Frontal cortex (tissue), 3 donors: ENCODE measurements at regions not wholly inside any gene's neighbourhood (a gene's known extent, or its start where the extent isn't known, plus 50 kb on each side); places are given as distances from the start of the nearest gene placed in this dataset.
"Not testable (repeated sequence)": the region's sequence is repeated elsewhere in the genome, so short reads cannot be mapped to it uniquely, and the experiment has no call there.

Experiments
- DNase-seq, 2 donors: peaks; one replicate each; pipeline ENCODE4 v3.0.0; 2012; ENCODE audit warnings: low spot score in 2 of 2
- FAIRE-seq: peaks from 2 replicates; lab custom pipeline; 2012; peaks lifted over from hg19 to GRCh38; lab: Jason Lieb, UNC
- donor health status: control.
- donor health status: control.
- donor health status: control.

DNA sequence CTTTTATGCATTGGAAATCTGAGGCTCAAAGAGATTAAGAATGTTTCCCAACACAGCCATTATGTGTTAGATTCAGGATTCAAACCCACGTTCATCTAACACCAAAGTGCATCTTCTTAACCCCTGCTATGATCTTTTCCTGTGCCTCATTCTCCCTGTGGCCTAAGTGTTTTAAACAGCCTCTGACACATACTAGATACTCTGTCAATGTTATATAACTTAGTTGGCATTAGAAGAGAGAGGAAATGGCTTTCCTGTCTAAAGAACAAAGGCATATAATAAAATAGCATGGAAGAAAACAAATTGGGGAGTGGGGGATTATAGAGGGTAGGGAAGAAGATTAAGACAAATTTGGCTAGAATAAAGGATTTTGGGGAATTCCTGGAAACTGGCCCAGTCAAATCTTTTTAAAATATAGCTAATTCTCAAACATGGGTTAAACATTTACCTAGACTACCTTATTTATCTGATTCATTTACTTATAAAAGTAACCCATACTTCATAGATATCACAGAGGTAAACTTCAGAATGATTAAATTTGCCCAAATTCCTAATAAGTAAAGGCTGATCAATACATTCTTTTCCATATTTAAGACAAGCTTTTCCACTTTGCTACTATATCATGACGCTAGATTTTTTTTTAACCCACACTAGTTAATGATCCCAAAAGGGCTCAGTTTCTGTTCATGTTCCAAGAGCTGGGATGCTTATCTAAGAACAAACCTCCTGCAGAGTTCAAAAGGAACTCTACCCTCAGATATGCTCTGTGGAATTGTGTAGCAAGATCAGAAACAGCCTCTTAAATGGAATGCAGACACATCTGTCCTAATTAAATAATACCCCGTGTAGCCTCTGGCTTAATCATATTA is 122.9 kb upstream of the PTPRG start:
- DNase-seq (no peak), FAIRE-seq (no peak)

GRCh38 chr3:61439122-61439458 is 122.3 kb upstream of the PTPRG start:
- DNase-seq (no peak), FAIRE-seq (no peak)

DNA sequence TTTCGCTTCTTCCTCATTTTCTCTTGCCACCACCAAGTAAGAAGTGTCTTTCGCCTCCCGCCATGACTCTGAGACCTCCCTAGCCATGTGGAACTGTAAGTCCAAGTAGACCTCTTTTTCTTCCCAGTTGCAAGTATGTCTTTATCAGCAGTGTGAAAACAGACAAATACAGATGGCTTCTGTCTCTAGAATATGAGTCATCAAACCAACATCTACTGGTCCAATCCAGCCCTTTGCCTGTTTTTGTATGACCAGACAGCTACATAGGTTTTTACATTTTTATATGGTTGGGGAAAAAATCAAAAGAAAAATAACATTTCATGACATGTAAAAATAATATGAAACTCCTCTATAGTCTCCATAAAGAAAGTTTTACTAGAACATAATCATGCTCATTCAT is 118.7 kb upstream of the PTPRG start:
- no peak for DNase-seq
- FAIRE-seq, result no peak

DNA sequence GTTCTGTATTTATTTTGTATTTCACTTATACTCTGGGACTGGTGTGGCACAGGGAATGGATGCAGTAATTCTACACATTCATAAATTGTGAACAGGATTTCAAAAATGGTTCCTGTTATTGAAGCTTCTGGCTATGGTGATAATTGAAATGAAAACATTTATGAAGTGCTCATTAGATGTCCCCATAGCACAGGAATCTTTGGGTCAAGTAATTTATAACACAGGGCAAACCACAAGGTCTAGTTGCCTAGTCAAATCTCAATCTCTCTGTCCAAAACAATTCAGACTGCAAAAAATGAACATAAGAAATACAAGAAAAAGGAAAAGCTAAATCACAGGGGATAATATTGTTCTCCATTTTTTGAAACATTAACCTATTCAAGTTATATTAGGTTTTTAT is 117.5 kb upstream of the PTPRG start:
- DNase-seq (no peak), FAIRE-seq (no peak)

DNA sequence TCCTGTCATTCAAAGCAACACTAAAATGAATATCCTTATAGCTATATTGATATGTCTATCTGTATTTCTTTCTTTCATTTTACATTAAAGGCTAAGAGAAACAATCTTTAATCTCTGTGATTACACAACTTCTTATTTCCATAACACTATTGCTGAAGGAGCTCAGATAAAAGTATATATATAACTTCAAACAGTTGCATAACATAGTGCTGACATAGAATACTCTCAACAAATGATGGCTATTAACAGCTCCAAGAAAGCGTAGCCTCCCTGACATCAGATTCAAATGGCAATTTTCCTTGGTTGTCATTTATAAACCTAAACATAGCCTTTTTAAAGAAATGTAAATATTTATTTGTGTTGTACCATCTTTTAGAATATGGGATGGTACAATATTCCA is 116.6 kb upstream of the PTPRG start:
- FAIRE-seq (no peak), DNase-seq (no peak)

DNA sequence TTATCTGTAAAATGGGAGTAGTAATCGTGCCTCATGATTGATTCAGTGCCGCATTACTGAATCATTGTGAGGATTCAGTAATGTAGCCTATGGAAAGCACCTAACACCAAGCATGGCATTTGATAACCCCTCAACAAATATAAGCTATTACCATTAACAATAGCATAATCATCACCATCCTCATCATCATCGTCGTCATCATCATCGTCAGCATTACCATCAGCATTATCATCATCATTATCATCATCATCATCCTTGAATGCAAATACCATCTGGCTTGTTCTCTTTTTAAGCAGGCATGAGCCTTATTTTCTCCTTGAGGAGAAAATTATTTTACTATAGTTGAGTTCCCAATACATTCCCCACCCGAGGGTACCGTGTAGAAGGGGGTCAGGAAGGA is 115.4 kb upstream of the PTPRG start:
- FAIRE-seq (no peak), DNase-seq (no peak)

GRCh38 chr3:61446341-61446740 is 115.0 kb upstream of the PTPRG start:
- no peak for DNase-seq
- no peak for FAIRE-seq

DNA sequence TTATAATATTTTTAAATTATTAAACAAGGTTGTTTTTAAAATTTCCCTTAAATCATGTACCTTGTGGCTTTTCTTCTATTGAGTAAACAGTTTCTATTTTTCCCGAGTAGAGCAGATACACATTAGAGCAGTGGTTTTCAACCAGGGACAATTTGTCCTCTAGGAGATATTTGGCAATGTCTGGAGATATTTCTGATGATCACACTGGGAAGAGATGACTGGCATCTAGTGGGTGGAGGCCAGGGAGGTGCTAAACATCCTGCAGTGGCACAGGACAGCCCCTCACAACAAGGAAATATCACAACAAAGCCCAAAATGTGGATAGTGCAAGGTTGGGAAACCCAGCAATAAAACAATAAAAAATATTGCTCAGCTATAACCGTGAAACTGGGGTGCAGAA is 113.0 kb upstream of the PTPRG start:
- FAIRE-seq, result no peak
- no peak for DNase-seq

GRCh38 chr3:61449327-61450040 is 111.9 kb upstream of the PTPRG start:
- no peak for DNase-seq
- FAIRE-seq, result no peak

GRCh38 chr3:61450866-61451265 is 110.5 kb upstream of the PTPRG start:
- no peak for DNase-seq
- FAIRE-seq, result no peak

GRCh38 chr3:61451841-61452240 is 109.5 kb upstream of the PTPRG start:
- DNase-seq (no peak), FAIRE-seq (no peak)

- DNase-seq (no peak), FAIRE-seq (no peak)
These were observed 108.8 kb upstream of the PTPRG start for GRCh38 chr3:61452535-61453090.

GRCh38 chr3:61454006-61454585 is 107.3 kb upstream of the PTPRG start:
- DNase-seq (no peak), FAIRE-seq (no peak)

DNA sequence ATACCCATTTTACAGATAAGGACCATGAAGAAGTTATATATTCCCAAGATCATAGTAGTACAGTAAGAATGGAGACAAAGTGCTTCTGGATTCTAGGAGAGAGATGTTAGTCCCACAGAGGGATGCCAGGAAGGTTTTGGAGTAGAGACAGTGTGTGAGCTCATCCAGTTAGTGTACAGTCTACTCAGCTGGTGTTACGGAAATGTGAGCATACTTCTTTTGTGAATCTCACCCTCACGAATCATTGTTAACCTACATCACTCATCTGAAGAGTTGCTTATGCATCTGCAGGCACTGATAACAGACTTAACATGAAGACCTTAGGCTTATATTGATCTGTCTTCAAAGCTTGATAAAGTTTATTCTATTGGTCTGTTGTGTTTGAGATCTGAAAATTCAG is 106.6 kb upstream of the PTPRG start:
- DNase-seq (no peak), FAIRE-seq (no peak)

- FAIRE-seq (no peak), DNase-seq (no peak)
These were observed 100.7 kb upstream of the PTPRG start for GRCh38 chr3:61460636-61461035.

DNA sequence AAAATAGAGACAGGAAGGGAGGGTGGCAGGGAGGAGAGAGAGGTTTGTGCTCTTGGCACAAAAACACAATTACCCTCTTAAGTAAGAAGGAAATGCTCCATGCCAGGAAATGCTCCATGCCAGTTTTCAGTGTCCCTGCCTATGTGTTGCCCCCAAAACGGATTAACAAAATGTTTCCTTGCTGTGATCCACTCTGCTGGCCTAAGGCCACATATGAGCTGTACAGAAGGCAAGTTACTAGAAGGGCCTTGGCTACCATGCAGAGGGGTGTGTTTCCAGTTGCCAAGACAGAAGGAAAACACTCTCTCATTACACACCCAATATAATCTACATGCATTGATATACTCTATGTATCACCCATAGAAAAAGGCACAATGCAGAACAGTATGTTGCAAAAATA is 98.2 kb upstream of the PTPRG start:
- DNase-seq (no peak), FAIRE-seq (no peak)

GRCh38 chr3:61464518-61465140 is 96.7 kb upstream of the PTPRG start:
- no peak for FAIRE-seq
- no peak for DNase-seq

DNA sequence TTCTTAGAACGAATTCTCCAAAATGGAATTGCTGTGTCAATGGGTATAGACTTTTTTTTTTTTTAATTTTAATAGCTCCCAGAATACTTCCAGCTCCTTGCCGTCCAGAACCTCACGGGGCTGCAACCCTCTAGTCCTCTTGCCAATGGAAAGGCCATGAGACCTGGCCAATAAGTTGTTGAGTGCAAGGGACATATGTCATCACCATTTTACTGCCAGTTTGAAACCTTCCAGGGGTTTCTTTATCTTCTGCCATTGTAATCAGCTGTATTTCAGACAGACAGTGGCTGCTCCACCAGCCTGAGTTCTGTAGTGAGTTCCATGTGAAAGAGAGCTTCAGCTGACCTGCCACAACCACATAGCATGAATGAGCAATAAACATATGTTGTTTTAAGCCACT is 95.0 kb upstream of the PTPRG start:
- DNase-seq (no peak), FAIRE-seq (no peak)

DNA sequence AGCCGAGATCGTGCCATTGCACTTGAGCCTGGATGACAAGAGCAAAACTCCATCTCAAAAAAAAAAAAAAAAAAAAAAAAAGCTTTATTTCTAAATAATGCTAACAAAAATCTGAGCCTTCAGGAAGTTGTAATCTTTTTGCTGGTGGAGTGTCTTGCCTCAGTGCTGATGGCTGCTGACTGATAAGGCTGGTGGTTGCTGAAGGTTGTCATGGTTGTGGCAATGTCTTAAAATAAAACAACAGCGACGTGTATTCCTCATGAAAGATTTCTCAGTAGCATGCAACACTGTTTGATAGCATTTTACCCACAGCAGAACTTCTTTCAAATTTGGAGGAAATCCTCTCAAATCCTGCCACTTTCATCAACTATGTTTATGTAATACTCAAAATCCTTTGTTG is 77.4 kb upstream of the PTPRG start:
- FAIRE-seq (no peak), DNase-seq (no peak)

GRCh38 chr3:61493339-61493738 is 68.0 kb upstream of the PTPRG start:
- no peak for FAIRE-seq
- no peak for DNase-seq

DNA sequence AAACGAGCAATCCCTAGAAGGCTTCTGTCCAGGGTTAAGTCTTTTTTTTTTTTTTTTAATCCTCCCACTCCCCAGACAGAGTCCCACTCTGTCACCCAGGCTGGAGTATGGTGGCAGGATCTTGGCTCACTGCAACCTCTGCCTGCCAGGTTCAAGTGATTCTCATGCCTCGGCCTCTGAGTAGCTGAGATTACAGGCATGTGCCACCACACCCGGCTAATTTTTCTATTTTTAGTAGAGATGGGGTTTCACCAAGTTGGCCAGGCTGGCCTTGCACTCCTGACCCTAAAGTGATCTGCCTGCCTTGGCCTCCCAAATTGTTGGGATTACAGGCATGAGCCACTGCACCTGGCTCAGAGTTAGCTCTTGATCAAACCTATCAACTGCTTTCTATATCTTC is 67.1 kb upstream of the PTPRG start:
- not testable (repeated sequence) for DNase-seq, FAIRE-seq
